Pancreas (tissue), 10 donors: ENCODE measurements at regions not wholly inside any gene's neighbourhood (a gene's known extent, or its start where the extent isn't known, plus 50 kb on each side); places are given as distances from the start of the nearest gene placed in this dataset.

Experiments used
- ATAC-seq, 4 donors: fragments of 200-7000 bp; cut with Tn5 transposase; one replicate each; pipeline versions ENCODE4 v1.8.0 to v1.9.1; 2020; ENCODE audit warnings: mild to moderate bottlenecking in 4 of 4, moderate library complexity in 4 of 4
- DNase-seq, 6 donors: peaks; one replicate each; pipeline ENCODE4 v3.0.0-alpha.2; 2020
- FAIRE-seq: peaks from 2 replicates; lab custom pipeline; 2012; peaks lifted over from hg19 to GRCh38; lab: Jason Lieb, UNC
- H3K27ac ChIP-seq, 4 donors: fragments of 200-600 bp; sonication (generic); 1 replicate in 3 of 4; 2 replicates in 1 of 4; pipeline versions ENCODE4 v1.5.0 to v1.8.0; 2020
- H3K27me3 ChIP-seq, 4 donors: fragments of 200-600 bp; one replicate each; pipeline ENCODE4 v1.8.0; 2021
- H3K36me3 ChIP-seq, 3 donors: fragments of 200-600 bp; sonication (generic) in 1 of 3; one replicate each; pipeline versions ENCODE4 v1.5.0 to v1.8.0; 2020 to 2021
- H3K4me1 ChIP-seq, 3 donors: fragments of 200-600 bp; one replicate each; pipeline ENCODE4 v1.8.0; 2021
- H3K4me3 ChIP-seq, 4 donors: fragments of 200-600 bp; sonication (generic) in 2 of 4; one replicate each; pipeline versions ENCODE4 v1.5.0 to v1.8.0; 2020 to 2021
- H3K9me3 ChIP-seq, 4 donors: fragments of 200-600 bp; one replicate each; pipeline ENCODE4 v1.8.0; 2021
- WGBS, 2 donors: extraction: QIAGEN DNeasy Blood & Tissue Kit; methylation state at CpG; one replicate each; pipeline ENCODE4 v1.1.7; 2013; 5-methylcytosine and 5-hydroxymethylcytosine counted together
- intact Hi-C, 3 donors: fragments of 100-400 bp; cut with DNase I; formaldehyde crosslinking; loops; one replicate each; pipeline versions ENCODE4 v1.11.1 to v1.14.2; 2022
- TF ChIP-seq, protein P1 (sequence below), 4 donors: fragments of 200-600 bp; sonication (generic) in 3 of 4; IDR thresholded peaks; one replicate each; pipeline versions ENCODE4 v1.5.0 to v1.8.0; 2021; ENCODE audit warnings: antibody characterized with exemption in 4 of 4
- donor health status: healthy with polysubstance abuse.
- donor health status: DM: no; HTN: no; CAD: no; lungs with moderate emphysema.
- donor health status: DM: no; HTN: no; CAD: no.
- donor health status: control.
- donor health status: control.
- donor health status: Bipolar disorder and iron deficiency.
- donor health status: DM: yes; HTN: yes; CAD: no.
- donor health status: DM: no; HTN: no; CAD: no.
- donor health status: DM: no; HTN: no; CAD: no.
- donor health status: DM: yes; HTN: yes; CAD: no.

DNA sequence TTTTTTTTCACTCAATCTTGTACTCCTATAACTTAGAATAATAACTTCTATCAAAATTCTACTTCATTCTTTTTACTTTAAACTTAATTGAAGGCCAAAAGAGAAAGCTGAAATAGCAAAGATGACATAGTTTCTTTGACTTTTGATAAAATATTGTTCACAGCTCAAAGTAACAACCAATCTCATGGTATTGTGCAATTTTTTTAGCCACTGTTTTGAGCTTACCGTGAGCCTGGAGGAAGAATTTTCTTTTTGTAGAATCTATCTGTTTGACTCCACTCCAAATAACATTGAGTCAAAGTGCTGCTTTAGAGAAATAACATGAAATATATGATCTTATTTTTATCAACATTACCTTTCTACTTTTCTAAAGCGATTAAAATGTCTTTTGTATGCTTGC, 903.9 kb upstream of the FOXG1 start:
- no peaks in the 10 kb centered on the region for H3K36me3 ChIP-seq
- H3K4me1 ChIP-seq, result no peaks in the 10 kb centered on the region
- TF ChIP-seq, protein P1, sequence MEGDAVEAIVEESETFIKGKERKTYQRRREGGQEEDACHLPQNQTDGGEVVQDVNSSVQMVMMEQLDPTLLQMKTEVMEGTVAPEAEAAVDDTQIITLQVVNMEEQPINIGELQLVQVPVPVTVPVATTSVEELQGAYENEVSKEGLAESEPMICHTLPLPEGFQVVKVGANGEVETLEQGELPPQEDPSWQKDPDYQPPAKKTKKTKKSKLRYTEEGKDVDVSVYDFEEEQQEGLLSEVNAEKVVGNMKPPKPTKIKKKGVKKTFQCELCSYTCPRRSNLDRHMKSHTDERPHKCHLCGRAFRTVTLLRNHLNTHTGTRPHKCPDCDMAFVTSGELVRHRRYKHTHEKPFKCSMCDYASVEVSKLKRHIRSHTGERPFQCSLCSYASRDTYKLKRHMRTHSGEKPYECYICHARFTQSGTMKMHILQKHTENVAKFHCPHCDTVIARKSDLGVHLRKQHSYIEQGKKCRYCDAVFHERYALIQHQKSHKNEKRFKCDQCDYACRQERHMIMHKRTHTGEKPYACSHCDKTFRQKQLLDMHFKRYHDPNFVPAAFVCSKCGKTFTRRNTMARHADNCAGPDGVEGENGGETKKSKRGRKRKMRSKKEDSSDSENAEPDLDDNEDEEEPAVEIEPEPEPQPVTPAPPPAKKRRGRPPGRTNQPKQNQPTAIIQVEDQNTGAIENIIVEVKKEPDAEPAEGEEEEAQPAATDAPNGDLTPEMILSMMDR (IDR thresholded peaks at IDR 0.05), result no peak
- intact Hi-C loops, result no loop called here
- FAIRE-seq (no peak), ATAC-seq (no peak), DNase-seq (no peak)
- H3K9me3 ChIP-seq, result no peaks in the 10 kb centered on the region
- H3K27ac ChIP-seq, result no peak overlapping the region
- no peak overlapping the region for H3K4me3 ChIP-seq
- no peaks in the 10 kb centered on the region for H3K27me3 ChIP-seq
- 63 to 85% methylated on average over 2 of the region's 2 CpGs for WGBS, 2 donors

DNA sequence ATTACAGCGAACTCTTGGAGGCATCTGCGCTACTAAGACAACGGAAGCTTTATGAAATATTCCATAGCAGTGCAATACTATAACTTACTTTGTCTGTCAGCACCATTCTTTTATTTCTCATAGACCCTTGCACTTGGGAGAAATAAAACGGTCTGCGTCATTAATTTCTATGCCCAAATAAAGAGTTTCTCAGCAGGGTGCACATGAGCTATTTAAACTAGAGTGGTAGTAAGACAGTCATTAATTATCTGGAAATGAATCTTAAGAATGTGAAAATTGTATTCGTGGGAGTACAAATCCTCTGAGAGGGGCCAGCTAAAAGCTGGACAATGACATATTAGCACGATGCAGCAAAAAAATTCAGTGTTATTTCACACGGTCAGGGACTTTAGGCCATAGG, 903.4 kb upstream of the FOXG1 start:
- H3K36me3 ChIP-seq, result no peaks in the 10 kb centered on the region
- no peak for DNase-seq
- H3K27ac ChIP-seq, result no peak overlapping the region
- no peaks in the 10 kb centered on the region for H3K4me1 ChIP-seq
- no peak for ATAC-seq
- WGBS, 2 donors, result 66 to 76% methylated on average over 8 of the region's 8 CpGs
- no peak for FAIRE-seq
- H3K27me3 ChIP-seq, result no peaks in the 10 kb centered on the region
- H3K4me3 ChIP-seq, result no peak overlapping the region
- H3K9me3 ChIP-seq, result no peaks in the 10 kb centered on the region
- TF ChIP-seq, protein P1 (IDR thresholded peaks at IDR 0.05), result no peak
- intact Hi-C loops, result no loop called here

DNA sequence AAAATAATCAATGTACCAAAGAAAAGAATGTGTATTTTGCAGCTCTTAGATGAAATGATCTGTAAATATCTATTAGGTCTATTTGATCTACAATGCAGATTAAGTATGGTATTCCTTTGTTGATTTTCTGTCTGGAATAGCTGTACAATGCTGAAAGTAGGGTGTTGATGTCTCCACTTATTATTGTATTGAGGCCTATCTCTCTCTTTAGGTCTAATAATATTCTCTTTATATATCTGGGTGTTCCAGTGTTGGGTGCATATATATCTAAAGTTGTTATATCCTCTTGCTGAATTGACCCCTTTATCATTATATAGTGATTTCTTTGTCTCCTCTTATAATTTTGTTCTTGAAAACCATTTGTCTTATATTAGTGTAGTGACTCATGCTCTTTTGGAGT, 885.5 kb upstream of the FOXG1 start:
- Histone ChIP-seq H3K27me3 (no peaks in the 10 kb centered on the region), H3K4me3 (no peak overlapping the region), H3K27ac (no peak overlapping the region), H3K36me3 (no peaks in the 10 kb centered on the region), H3K9me3 (no peaks in the 10 kb centered on the region), H3K4me1 (no peaks in the 10 kb centered on the region)
- FAIRE-seq, result no peak
- no peak for DNase-seq
- intact Hi-C loops, result no loop called here
- ATAC-seq, result no peak
- TF ChIP-seq, protein P1 (IDR thresholded peaks at IDR 0.05), result no peak

DNA sequence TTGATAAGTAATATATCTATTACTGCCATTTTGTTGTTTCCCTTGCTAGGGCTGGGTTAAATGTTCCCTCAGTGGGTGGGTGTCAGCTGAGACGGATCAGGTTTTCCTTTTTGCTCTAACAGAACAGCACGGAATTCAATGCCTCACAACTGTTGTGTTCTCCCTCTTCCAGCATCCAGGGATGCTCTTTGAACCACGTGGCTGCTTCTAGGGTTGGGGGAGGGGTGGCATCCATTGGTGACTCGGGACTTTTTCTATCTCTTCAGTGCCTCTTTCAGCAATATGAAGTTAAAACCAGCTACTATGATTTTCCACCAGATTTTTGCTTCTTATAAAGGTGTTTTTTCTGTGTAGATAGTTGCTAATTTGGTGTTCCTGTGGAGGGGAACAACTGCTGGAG, 884.9 kb upstream of the FOXG1 start:
- no peaks in the 10 kb centered on the region for H3K4me1 ChIP-seq
- no peak overlapping the region for H3K4me3 ChIP-seq
- no peaks in the 10 kb centered on the region for H3K36me3 ChIP-seq
- intact Hi-C loops, result no loop called here
- FAIRE-seq (no peak), ATAC-seq (no peak), DNase-seq (no peak)
- no peaks in the 10 kb centered on the region for H3K27me3 ChIP-seq
- WGBS, 2 donors, result 31 to 39% methylated on average over 4 of the region's 4 CpGs
- TF ChIP-seq, protein P1 (IDR thresholded peaks at IDR 0.05), result no peak
- no peaks in the 10 kb centered on the region for H3K9me3 ChIP-seq
- no peak overlapping the region for H3K27ac ChIP-seq

DNA sequence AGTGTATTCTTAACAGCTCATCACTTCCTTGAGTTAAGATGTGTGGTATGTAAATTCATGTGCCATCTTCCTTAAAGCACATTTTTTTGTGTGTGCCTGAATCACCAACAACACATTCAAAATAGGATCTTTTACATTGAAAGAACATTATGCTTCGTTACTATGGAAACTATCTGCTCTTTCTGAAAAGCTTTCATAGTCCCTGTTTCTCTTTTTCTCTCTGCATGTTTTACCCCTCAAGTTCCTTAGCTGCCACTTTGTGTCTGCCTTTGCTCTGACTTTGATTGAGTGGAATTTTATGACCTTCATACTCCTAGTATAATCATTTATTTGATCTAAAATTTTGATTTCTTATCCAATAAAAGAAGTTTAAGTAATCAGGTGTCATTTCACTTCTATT, 880.3 kb upstream of the FOXG1 start:
- 55 to 57% methylated on average over 1 of the region's 1 CpG for WGBS, 2 donors

More for the DNA sequence above, 880.3 kb upstream of the FOXG1 start:
- no peak overlapping the region for H3K27ac ChIP-seq
- H3K4me3 ChIP-seq, result no peak overlapping the region
- DNase-seq (no peak), ATAC-seq (no peak), FAIRE-seq (no peak)
- intact Hi-C loops, result no loop called here
- H3K4me1 ChIP-seq, result no peaks in the 10 kb centered on the region
- no peaks in the 10 kb centered on the region for H3K36me3 ChIP-seq
- TF ChIP-seq, protein P1 (IDR thresholded peaks at IDR 0.05), result no peak
- no peaks in the 10 kb centered on the region for H3K9me3 ChIP-seq
- no peaks in the 10 kb centered on the region for H3K27me3 ChIP-seq
